ENCODE measurements at regions not wholly inside any gene's neighbourhood (a gene's known extent, or its start where the extent isn't known, plus 50 kb on each side); places are given as distances from the start of the nearest gene placed in this dataset.

DNA sequence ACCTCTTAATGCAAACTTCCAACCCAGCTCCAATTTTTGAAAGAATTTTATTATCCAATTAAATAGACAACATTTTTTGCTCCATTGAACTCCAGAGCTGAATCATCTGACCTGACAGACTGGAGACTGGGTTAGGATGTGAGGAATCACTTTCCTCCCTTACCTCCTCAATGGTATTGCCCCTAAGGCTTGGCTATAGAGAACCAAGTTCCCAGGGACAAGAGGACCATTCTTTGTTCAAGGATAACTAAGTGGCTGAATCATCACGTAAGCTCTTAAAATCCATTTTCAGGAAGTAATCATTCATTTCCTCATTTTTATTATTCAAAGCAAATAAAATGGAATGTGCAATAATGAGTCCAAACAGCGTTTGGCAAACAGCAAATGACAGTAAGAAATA lies 335.1 kb downstream of the GATA3 start (continued):
- TF ChIP-seq, protein P1, sequence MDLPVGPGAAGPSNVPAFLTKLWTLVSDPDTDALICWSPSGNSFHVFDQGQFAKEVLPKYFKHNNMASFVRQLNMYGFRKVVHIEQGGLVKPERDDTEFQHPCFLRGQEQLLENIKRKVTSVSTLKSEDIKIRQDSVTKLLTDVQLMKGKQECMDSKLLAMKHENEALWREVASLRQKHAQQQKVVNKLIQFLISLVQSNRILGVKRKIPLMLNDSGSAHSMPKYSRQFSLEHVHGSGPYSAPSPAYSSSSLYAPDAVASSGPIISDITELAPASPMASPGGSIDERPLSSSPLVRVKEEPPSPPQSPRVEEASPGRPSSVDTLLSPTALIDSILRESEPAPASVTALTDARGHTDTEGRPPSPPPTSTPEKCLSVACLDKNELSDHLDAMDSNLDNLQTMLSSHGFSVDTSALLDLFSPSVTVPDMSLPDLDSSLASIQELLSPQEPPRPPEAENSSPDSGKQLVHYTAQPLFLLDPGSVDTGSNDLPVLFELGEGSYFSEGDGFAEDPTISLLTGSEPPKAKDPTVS (IDR thresholded peaks at IDR 0.05; ENCODE audit: low read depth, low read length) = no peak
- no peak for TF ChIP-seq POLR2AphosphoS2 (IDR thresholded peaks at IDR 0.05; ENCODE audit: low read depth, low read length)

DNA sequence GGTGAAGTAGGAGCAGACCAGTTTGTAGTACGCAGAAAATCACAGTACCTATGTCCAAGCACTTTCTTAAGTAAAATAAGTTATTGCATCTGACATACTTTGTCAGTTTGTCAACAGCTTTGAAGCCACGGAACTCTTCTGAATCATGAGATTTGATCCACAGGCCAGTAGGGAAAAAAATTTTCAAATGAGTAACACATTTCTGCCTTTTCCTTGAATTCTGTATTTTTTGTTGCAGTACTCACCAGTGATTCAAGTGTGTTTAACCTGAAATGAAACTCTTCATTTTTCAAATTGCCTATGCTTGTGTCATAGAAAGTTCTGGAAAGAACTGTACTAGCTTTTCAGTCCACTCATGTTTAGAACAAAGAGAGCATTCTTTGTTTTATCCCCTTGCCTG lies 337.7 kb downstream of the GATA3 start:
- Histone ChIP-seq H3K36me3 (ENCODE audit: control insufficient read depth in 2 of 2, insufficient read depth in 2 of 2, low read length in 1 of 2) (no peaks in the 10 kb centered on the region), H3K4me3 (no peak overlapping the region), H3K9ac (ENCODE audit: control insufficient read depth, insufficient read depth, low read length) (no peak overlapping the region), H3K9me3 (replicated peaks; ENCODE audit: control insufficient read depth, insufficient read depth, low read length) (no peaks in the 10 kb centered on the region), H4K20me1 (ENCODE audit: control insufficient read depth, insufficient read depth) (no peaks in the 10 kb centered on the region), H3K27ac (ENCODE audit: control insufficient read depth, insufficient read depth) (no peak overlapping the region), H3K27me3 (replicated peaks in 1 of 2; ENCODE audit: control insufficient read depth in 2 of 2, insufficient read depth in 2 of 2, low read length in 1 of 2) (no peaks in the 10 kb centered on the region), H3K79me2 (ENCODE audit: control insufficient read depth, insufficient read depth, low read length) (no peaks in the 10 kb centered on the region), H2AFZ (ENCODE audit: control insufficient read depth, low read depth, low read length) (no peak overlapping the region), H3K4me2 (ENCODE audit: control insufficient read depth, insufficient read depth) (no peak overlapping the region), H3K4me1 (ENCODE audit: control insufficient read depth, insufficient read depth, low read length) (no peaks in the 10 kb centered on the region)
- POLR2A ChIA-PET = no interaction called here
- CTCF ChIA-PET = no interaction called here
- 21% methylated on average over 2 of the region's 2 CpGs for WGBS (ENCODE audit: insufficient coverage, insufficient replicate concordance, low lambda C conversion rate, missing lambda C conversion rate)
- RAD21 ChIA-PET (ENCODE audit: unreplicated experiment) = no interaction called here
- in situ Hi-C loops (cut with MboI) (no loop called here), intact Hi-C loops (cut with micrococcal nuclease; ENCODE audit: unreplicated experiment) (no loop called here)
- no TSS peak for BruUV-seq (replicated peaks)
- ATAC-seq (no peak), FAIRE-seq (no peak), DNase-seq (ENCODE audit: low read depth, low spot score) (no peak)
- SMC1A ChIA-PET (ENCODE audit: uncharacterized antibody, unreplicated experiment) = interaction anchor here (1.5 kb wide), 1 partner anchor 10 kb away, joined by 5 read pairs; no protein-coding TSS in a partner anchor
- TF ChIP-seq, protein P2, sequence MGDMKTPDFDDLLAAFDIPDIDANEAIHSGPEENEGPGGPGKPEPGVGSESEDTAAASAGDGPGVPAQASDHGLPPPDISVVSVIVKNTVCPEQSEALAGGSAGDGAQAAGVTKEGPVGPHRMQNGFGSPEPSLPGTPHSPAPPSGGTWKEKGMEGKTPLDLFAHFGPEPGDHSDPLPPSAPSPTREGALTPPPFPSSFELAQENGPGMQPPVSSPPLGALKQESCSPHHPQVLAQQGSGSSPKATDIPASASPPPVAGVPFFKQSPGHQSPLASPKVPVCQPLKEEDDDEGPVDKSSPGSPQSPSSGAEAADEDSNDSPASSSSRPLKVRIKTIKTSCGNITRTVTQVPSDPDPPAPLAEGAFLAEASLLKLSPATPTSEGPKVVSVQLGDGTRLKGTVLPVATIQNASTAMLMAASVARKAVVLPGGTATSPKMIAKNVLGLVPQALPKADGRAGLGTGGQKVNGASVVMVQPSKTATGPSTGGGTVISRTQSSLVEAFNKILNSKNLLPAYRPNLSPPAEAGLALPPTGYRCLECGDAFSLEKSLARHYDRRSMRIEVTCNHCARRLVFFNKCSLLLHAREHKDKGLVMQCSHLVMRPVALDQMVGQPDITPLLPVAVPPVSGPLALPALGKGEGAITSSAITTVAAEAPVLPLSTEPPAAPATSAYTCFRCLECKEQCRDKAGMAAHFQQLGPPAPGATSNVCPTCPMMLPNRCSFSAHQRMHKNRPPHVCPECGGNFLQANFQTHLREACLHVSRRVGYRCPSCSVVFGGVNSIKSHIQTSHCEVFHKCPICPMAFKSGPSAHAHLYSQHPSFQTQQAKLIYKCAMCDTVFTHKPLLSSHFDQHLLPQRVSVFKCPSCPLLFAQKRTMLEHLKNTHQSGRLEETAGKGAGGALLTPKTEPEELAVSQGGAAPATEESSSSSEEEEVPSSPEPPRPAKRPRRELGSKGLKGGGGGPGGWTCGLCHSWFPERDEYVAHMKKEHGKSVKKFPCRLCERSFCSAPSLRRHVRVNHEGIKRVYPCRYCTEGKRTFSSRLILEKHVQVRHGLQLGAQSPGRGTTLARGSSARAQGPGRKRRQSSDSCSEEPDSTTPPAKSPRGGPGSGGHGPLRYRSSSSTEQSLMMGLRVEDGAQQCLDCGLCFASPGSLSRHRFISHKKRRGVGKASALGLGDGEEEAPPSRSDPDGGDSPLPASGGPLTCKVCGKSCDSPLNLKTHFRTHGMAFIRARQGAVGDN (IDR thresholded peaks at IDR 0.05) = no peak
- TF ChIP-seq ZNF622 (IDR thresholded peaks at IDR 0.05) = no peak
- TF ChIP-seq, protein P3, sequence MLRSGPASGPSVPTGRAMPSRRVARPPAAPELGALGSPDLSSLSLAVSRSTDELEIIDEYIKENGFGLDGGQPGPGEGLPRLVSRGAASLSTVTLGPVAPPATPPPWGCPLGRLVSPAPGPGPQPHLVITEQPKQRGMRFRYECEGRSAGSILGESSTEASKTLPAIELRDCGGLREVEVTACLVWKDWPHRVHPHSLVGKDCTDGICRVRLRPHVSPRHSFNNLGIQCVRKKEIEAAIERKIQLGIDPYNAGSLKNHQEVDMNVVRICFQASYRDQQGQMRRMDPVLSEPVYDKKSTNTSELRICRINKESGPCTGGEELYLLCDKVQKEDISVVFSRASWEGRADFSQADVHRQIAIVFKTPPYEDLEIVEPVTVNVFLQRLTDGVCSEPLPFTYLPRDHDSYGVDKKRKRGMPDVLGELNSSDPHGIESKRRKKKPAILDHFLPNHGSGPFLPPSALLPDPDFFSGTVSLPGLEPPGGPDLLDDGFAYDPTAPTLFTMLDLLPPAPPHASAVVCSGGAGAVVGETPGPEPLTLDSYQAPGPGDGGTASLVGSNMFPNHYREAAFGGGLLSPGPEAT (IDR thresholded peaks at IDR 0.05; ENCODE audit: low read depth) = no peak
- no peak for TF ChIP-seq GABPA (IDR thresholded peaks at IDR 0.05; ENCODE audit: low read depth)
- no peak for TF ChIP-seq NFIC (IDR thresholded peaks at IDR 0.05; ENCODE audit: low read depth, low read length)
- no peak for TF ChIP-seq BACH1 (IDR thresholded peaks at IDR 0.05; ENCODE audit: borderline replicate concordance)
- no peak for TF ChIP-seq MXI1 (IDR thresholded peaks at IDR 0.05; ENCODE audit: low read depth, low read length)
- no peak for TF ChIP-seq BCL11A (IDR thresholded peaks at IDR 0.05; ENCODE audit: low read depth, low read length)
- no peak for TF ChIP-seq EP300 (IDR thresholded peaks at IDR 0.05; ENCODE audit: borderline replicate concordance in 1 of 2, control insufficient read depth in 1 of 2, low read depth in 2 of 2, low read length in 2 of 2)
- TF ChIP-seq ZZZ3 (IDR thresholded peaks at IDR 0.05; ENCODE audit: control insufficient read depth, insufficient read length, low read depth) = no peak
- no peak for TF ChIP-seq TCF7 (IDR thresholded peaks at IDR 0.05; ENCODE audit: borderline replicate concordance)
- TF ChIP-seq CREB1 (IDR thresholded peaks at IDR 0.05; ENCODE audit: low read depth) = no peak
- no peak for TF ChIP-seq SREBF1 (IDR thresholded peaks at IDR 0.05; ENCODE audit: low read length)
- TF ChIP-seq SIN3A (IDR thresholded peaks at IDR 0.05; ENCODE audit: low read depth, low read length) = no peak
